NB4 (cell line): ENCODE measurements at regions not wholly inside any gene's neighbourhood (a gene's known extent, or its start where the extent isn't known, plus 50 kb on each side); places are given as distances from the start of the nearest gene placed in this dataset.

Experiments used
- CTCF ChIP-seq: IDR thresholded peaks from one replicate; pipeline ENCODE4 v1.5.1; 2012; ENCODE audit warnings: low read depth, low read length
- MAX ChIP-seq: IDR thresholded peaks from 2 replicates; pipeline ENCODE4 v1.6.1; 2011; ENCODE audit warnings: low read depth, low read length
- MYC ChIP-seq: IDR thresholded peaks from 2 replicates; pipeline ENCODE4 v1.6.1; 2011; ENCODE audit warnings: low read depth, low read length
- POLR2A ChIP-seq: IDR thresholded peaks from 2 replicates; pipeline ENCODE4 v1.6.1; 2011; ENCODE audit warnings: mild to moderate bottlenecking; ENCODE audit not compliant: insufficient read length; ENCODE audit errors: extremely low read depth

GRCh38 chr1:198463709-198464108 is 76.8 kb downstream of the ATP6V1G3 start:
- TF ChIP-seq POLR2A (no peak), CTCF (no peak), MYC (no peak), MAX (no peak)
